PFSK-1 (cell line): ENCODE measurements at regions not wholly inside any gene's neighbourhood (a gene's known extent, or its start where the extent isn't known, plus 50 kb on each side); places are given as distances from the start of the nearest gene placed in this dataset.

Experiments
- FOXP2 ChIP-seq: optimal IDR thresholded peaks from 2 replicates; pipeline ENCODE3; 2011; ENCODE audit warnings: borderline replicate concordance, control low read depth, inconsistent platforms; ENCODE audit not compliant: insufficient read depth; ENCODE audit errors: extremely low read length, extremely low read depth
- POLR2AphosphoS5 ChIP-seq: IDR thresholded peaks from 2 replicates; pipeline ENCODE4 v1.6.1; 2012; ENCODE audit warnings: low read depth, mild to moderate bottlenecking, control low read depth, low read length, moderate library complexity
- SIN3A ChIP-seq: IDR thresholded peaks from 2 replicates; pipeline ENCODE4 v1.6.1; 2012; ENCODE audit warnings: mild to moderate bottlenecking, low read length, moderate library complexity, borderline replicate concordance; ENCODE audit not compliant: insufficient read depth
- TAF1 ChIP-seq: IDR thresholded peaks from 2 replicates; pipeline ENCODE4 v1.6.1; 2012; ENCODE audit warnings: low read length, control low read depth, borderline replicate concordance; ENCODE audit not compliant: insufficient read depth
- TF ChIP-seq, protein P1 (sequence below), 2 experiments: IDR thresholded peaks; 2 replicates each; pipeline versions ENCODE4 v1.6.1 to v1.8.0; 2011 to 2012; ENCODE audit warnings: low read depth in 2 of 2, low read length in 2 of 2, control low read depth in 1 of 2, inconsistent platforms in 1 of 2, mild to moderate bottlenecking in 1 of 2, moderate library complexity in 1 of 2; ENCODE audit not compliant: insufficient read depth in 1 of 2

DNA sequence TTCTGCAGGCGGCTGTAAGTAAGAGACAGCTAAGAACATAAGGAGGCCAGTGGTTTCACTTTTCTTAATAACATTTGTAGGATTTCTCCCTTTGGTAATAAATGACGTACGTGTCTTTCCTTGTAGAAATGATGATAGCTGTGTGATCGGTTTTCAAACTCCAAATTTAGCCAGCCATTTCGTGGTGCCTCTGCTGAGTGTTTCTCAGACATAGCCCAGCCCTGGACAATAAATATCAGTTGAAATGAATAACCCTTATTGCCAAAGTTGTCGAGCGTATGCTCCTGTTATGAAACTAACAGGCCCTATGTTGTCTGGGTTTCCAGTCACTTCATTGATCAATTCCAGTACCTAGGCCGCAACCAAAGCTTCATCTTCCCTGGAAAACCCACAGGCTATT, 75.0 kb upstream of the MSX2 start:
- TF ChIP-seq, protein P1, sequence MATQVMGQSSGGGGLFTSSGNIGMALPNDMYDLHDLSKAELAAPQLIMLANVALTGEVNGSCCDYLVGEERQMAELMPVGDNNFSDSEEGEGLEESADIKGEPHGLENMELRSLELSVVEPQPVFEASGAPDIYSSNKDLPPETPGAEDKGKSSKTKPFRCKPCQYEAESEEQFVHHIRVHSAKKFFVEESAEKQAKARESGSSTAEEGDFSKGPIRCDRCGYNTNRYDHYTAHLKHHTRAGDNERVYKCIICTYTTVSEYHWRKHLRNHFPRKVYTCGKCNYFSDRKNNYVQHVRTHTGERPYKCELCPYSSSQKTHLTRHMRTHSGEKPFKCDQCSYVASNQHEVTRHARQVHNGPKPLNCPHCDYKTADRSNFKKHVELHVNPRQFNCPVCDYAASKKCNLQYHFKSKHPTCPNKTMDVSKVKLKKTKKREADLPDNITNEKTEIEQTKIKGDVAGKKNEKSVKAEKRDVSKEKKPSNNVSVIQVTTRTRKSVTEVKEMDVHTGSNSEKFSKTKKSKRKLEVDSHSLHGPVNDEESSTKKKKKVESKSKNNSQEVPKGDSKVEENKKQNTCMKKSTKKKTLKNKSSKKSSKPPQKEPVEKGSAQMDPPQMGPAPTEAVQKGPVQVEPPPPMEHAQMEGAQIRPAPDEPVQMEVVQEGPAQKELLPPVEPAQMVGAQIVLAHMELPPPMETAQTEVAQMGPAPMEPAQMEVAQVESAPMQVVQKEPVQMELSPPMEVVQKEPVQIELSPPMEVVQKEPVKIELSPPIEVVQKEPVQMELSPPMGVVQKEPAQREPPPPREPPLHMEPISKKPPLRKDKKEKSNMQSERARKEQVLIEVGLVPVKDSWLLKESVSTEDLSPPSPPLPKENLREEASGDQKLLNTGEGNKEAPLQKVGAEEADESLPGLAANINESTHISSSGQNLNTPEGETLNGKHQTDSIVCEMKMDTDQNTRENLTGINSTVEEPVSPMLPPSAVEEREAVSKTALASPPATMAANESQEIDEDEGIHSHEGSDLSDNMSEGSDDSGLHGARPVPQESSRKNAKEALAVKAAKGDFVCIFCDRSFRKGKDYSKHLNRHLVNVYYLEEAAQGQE (IDR thresholded peaks at IDR 0.05; ENCODE audit: insufficient read depth in 1 of 2, low read depth in 2 of 2, low read length in 2 of 2): no peak
- TF ChIP-seq SIN3A (no peak), TAF1 (no peak), FOXP2 (no peak), POLR2AphosphoS5 (no peak)

- TF ChIP-seq FOXP2: no peak
- TF ChIP-seq SIN3A: no peak
- TF ChIP-seq, protein P1 (IDR thresholded peaks at IDR 0.05; ENCODE audit: insufficient read depth in 1 of 2, low read depth in 2 of 2, low read length in 2 of 2): no peak
- no peak for TF ChIP-seq POLR2AphosphoS5
- no peak for TF ChIP-seq TAF1
These were observed 69.9 kb upstream of the MSX2 start for GRCh38 chr5:174654442-174654841.

DNA sequence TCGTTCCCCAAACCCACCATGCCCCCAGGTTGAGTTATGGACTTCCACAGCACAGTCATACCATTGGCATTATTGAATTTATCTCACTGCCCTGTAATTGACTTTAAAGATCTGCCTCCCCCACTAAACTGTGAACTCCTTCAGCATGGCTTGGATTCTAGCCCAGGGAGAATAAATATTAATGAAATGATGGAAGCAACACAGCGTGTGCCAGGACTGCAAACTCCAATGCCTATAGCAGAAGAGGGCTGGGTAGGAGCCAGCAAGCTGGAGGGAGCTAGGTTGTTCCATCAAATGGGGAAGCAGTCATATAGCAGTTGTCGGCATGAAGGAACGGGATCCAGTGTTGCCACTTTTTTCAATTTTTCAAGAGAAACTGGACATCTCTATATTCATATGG, 69.0 kb upstream of the MSX2 start:
- TF ChIP-seq TAF1: no peak
- TF ChIP-seq FOXP2: no peak
- no peak for TF ChIP-seq SIN3A
- TF ChIP-seq POLR2AphosphoS5: no peak
- TF ChIP-seq, protein P1 (IDR thresholded peaks at IDR 0.05; ENCODE audit: insufficient read depth in 1 of 2, low read depth in 2 of 2, low read length in 2 of 2): no peak

DNA sequence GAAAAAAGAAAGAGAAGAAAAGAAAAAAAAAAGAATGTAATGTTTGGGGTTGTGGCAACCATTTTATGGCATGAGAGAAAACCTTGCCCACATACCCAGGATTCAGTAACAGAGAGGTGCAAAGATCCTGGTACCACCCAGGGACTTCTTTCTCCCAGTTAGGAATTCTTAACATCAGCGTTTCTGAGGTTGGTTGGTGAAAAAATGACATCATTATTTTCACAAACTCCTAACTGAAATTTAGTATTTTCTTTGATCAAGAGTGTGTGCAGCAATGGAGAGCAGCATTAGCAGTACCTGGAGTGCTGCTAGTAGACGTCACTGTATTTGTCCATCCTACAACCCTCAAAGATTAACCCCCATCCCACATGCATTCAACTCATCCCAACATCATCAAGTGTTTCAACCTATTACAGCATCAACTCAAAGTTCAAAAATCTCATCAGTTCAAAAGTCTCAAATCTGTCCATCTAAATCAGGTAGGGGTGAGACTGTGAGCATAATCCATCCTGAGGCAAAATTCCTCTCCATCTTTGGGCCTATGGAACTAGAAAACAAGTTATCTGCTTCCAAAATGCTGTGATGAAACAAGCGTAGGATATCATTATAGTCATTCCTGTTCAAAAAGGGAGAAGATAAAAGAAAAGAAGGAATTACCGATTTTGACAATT, 60.1 kb upstream of the MSX2 start:
- TF ChIP-seq SIN3A (no peak), FOXP2 (no peak), TAF1 (no peak), POLR2AphosphoS5 (no peak)
- TF ChIP-seq, protein P1 (IDR thresholded peaks at IDR 0.05; ENCODE audit: insufficient read depth in 1 of 2, low read depth in 2 of 2, low read length in 2 of 2): no peak

GRCh38 chr5:174665347-174665746, 59.0 kb upstream of the MSX2 start:
- no peak for TF ChIP-seq FOXP2
